ENCODE measurements at regions not wholly inside any gene's neighbourhood (a gene's known extent, or its start where the extent isn't known, plus 50 kb on each side); places are given as distances from the start of the nearest gene placed in this dataset.

GRCh38 chr2:138275292-138275690 is 226.3 kb upstream of the SPOPL start:
- TF ChIP-seq CTCF (IDR thresholded peaks at IDR 0.05) = no peak
- no peak for TF ChIP-seq POLR2A (IDR thresholded peaks at IDR 0.05)

All from Peyer's patch (tissue), 4 donors.